ENCODE measurements at regions not wholly inside any gene's neighbourhood (a gene's known extent, or its start where the extent isn't known, plus 50 kb on each side); places are given as distances from the start of the nearest gene placed in this dataset.

DNA sequence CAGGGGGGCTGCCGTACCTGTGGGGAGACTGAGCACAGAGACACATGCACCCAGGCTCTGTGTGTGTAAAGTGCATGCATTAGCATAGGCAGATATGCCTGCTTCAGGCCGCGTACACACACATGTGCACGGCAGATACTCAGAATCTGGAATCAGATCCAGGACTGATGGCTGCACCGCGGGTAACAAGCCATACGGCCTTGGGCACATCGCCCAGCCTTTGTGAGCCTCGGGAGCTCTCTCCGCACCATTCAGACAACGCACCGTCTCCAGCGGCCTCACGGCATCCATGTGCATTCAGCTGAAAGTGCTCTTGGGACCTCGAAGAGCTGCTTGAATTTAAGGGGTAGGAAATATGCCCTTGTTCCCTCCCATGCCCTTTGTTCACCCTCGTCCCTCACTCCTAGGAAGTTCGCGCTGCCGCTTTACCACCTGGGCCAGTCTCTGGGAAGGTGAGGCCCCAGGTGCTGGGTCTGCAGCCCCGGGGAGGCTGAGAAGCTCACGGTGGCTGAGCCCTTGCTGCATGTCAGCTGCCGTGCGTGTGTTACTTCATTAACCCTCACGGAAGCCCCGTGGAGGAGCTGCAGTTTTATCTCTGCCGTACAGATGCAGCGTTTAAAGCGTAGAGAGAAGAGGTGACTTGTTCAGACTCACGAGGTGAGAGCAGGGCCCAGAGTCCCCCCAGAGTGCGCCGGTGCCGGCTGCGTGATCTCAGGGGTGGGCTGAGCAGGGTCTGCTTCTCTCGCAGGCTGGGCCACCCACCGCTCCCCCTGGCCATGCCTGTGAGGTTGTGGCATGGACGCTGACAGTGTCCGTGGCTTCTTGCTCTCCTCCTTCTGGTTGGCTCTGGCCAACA, 377.7 kb upstream of the MYT1L start:
- H3K9ac ChIP-seq (ENCODE audit: low read length) = no peak overlapping the region
- H3K4me1 ChIP-seq (ENCODE audit: control insufficient read depth in 2 of 2, insufficient read depth in 2 of 2, low read length in 2 of 2) = no peaks in the 10 kb centered on the region
- no peak overlapping the region for H3K27ac ChIP-seq (ENCODE audit: low read length in 2 of 2)
- H3K4me2 ChIP-seq (replicated peaks; ENCODE audit: low read depth, low read length, poor library complexity, severe bottlenecking) = no peak overlapping the region
- no peak overlapping the region for H3K27ac Mint-ChIP-seq
- intact Hi-C loops (cut with micrococcal nuclease) = no loop called here
- peaks cover 2% of the 10 kb centered on the region for H3K4me1 Mint-ChIP-seq
- ChIA-PET CTCF (no interaction called here), POLR2A (no interaction called here)
- peaks cover 0 to 9% (median 0%) of the 10 kb centered on the region in 3 donors for H3K9me3 ChIP-seq (ENCODE audit: control extremely low read depth in 1 of 3, control insufficient read depth in 2 of 3, insufficient read depth in 1 of 3, low read length in 2 of 3)
- TF ChIP-seq CTCF (IDR thresholded peaks at IDR 0.05) (no peak), EZH2 (IDR thresholded peaks at IDR 0.05; ENCODE audit: borderline replicate concordance, insufficient read depth, low read depth, low read length, poor library complexity, severe bottlenecking) (no peak)
- H4K20me1 ChIP-seq (ENCODE audit: control insufficient read depth, insufficient read depth, low read length, poor library complexity, severe bottlenecking) = no peaks in the 10 kb centered on the region
- H3K9me3 Mint-ChIP-seq (ENCODE audit: insufficient read depth) = no peaks in the 10 kb centered on the region
- no peak overlapping the region for H3K4me3 Mint-ChIP-seq
- no peaks in the 10 kb centered on the region for H3K79me2 ChIP-seq (ENCODE audit: control insufficient read depth, insufficient read depth, low read length)
- no peak overlapping the region for H2AFZ ChIP-seq (ENCODE audit: insufficient read depth, low read depth, low read length, poor library complexity, severe bottlenecking)
- H3K36me3 ChIP-seq (replicated peaks in 1 of 2; ENCODE audit: control extremely low read depth in 1 of 2, control insufficient read depth in 1 of 2, extremely low read depth in 1 of 2, insufficient read depth in 2 of 2, low read length in 1 of 2) = no peaks in the 10 kb centered on the region
- ATAC-seq (ENCODE audit: low read depth) = no peak
- WGBS (ENCODE audit: insufficient coverage) = 95% methylated on average over 36 of the region's 37 CpGs
- DNase-seq = no peak
- peaks cover 6% of the 10 kb centered on the region for H3K27me3 Mint-ChIP-seq
- no peaks in the 10 kb centered on the region for H3K27me3 ChIP-seq (replicated peaks in 1 of 4; ENCODE audit: control extremely low read depth in 1 of 4, control insufficient read depth in 3 of 4, insufficient read depth in 4 of 4, low read length in 3 of 4)
- H3K4me3 ChIP-seq (ENCODE audit: control extremely low read depth in 1 of 5, extremely low read depth in 1 of 5, insufficient read depth in 1 of 5, low read depth in 2 of 5, low read length in 4 of 5) = no peak overlapping the region

DNA sequence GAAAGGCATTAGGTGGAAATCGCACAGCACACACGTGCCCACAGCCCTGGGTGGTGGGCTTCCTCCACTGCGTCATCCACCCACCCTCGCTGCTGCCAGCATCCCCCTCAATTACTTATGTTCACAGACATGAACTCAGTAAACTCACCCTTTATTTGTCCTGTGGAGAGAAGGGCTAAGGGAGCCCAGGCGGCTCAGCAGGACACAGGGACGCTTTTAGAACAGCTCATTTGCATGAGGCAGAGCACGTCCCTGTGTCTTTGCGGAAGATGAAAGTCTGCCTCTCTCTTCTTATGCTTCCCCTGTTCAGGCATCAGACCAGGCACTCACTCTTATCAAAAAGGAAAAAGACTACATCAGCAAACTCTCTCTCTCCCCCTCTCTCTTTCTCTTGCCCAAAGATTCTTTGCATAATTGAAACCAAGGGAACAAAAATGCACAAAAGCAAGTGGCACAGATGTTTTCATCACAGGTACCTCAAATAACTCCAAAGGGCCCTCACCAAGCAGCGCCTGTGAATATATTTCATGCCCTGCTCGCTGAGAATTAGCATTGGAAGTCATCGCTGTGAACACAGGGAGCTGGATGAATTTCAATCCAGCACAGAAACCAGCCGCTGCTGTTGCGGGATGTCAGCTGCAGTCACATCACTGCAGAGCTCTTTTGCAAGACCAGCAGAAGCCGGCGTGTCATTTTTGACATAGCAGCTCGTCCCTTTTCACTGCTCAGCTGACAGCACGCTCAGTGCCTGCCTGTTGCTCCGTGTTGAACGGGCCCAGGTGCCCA, 376.3 kb upstream of the MYT1L start:
- intact Hi-C loops (cut with micrococcal nuclease) = no loop called here
- Histone ChIP-seq H3K4me1 (ENCODE audit: control insufficient read depth in 2 of 2, insufficient read depth in 2 of 2, low read length in 2 of 2) (no peaks in the 10 kb centered on the region), H3K4me2 (replicated peaks; ENCODE audit: low read depth, low read length, poor library complexity, severe bottlenecking) (no peak overlapping the region), H3K27me3 (replicated peaks in 1 of 4; ENCODE audit: control extremely low read depth in 1 of 4, control insufficient read depth in 3 of 4, insufficient read depth in 4 of 4, low read length in 3 of 4) (no peaks in the 10 kb centered on the region), H3K36me3 (replicated peaks in 1 of 2; ENCODE audit: control extremely low read depth in 1 of 2, control insufficient read depth in 1 of 2, extremely low read depth in 1 of 2, insufficient read depth in 2 of 2, low read length in 1 of 2) (no peaks in the 10 kb centered on the region), H2AFZ (ENCODE audit: insufficient read depth, low read depth, low read length, poor library complexity, severe bottlenecking) (no peak overlapping the region), H3K9ac (ENCODE audit: low read length) (no peak overlapping the region), H4K20me1 (ENCODE audit: control insufficient read depth, insufficient read depth, low read length, poor library complexity, severe bottlenecking) (no peaks in the 10 kb centered on the region), H3K79me2 (ENCODE audit: control insufficient read depth, insufficient read depth, low read length) (no peaks in the 10 kb centered on the region), H3K27ac (ENCODE audit: low read length in 2 of 2) (no peak overlapping the region), H3K9me3 (ENCODE audit: control extremely low read depth in 1 of 3, control insufficient read depth in 2 of 3, insufficient read depth in 1 of 3, low read length in 2 of 3) (peaks cover 0 to 9% (median 0%) of the 10 kb centered on the region in 3 donors), H3K4me3 (ENCODE audit: control extremely low read depth in 1 of 5, extremely low read depth in 1 of 5, insufficient read depth in 1 of 5, low read depth in 2 of 5, low read length in 4 of 5) (no peak overlapping the region)
- Mint-ChIP-seq H3K4me1 (peaks cover 2% of the 10 kb centered on the region), H3K27me3 (peaks cover 4% of the 10 kb centered on the region), H3K4me3 (no peak overlapping the region), H3K9me3 (ENCODE audit: insufficient read depth) (no peaks in the 10 kb centered on the region), H3K27ac (no peak overlapping the region)
- WGBS (ENCODE audit: insufficient coverage) = 89% methylated on average over 17 of the region's 19 CpGs
- ChIA-PET CTCF (no interaction called here), POLR2A (no interaction called here)
- ATAC-seq (ENCODE audit: low read depth) (no peak), DNase-seq (no peak)
- no peak for TF ChIP-seq EZH2 (IDR thresholded peaks at IDR 0.05; ENCODE audit: borderline replicate concordance, insufficient read depth, low read depth, low read length, poor library complexity, severe bottlenecking)
- TF ChIP-seq CTCF (IDR thresholded peaks at IDR 0.05) = no peak
